ENCODE measurements at regions not wholly inside any gene's neighbourhood (a gene's known extent, or its start where the extent isn't known, plus 50 kb on each side); places are given as distances from the start of the nearest gene placed in this dataset. TPM values are rescaled to one million over a fixed set of nuclear protein-coding genes. Genes with fewer than 3 reads are reported as not detected.
A peak's percentile ranks its signal among the peaks of the same experiment; 100 is the strongest.

GRCh38 chr5:24367216-24367615 is 277.6 kb downstream of the CDH10 start:
- no peak for DNase-seq (ENCODE audit: low read depth)

- DNase-seq (ENCODE audit: low read depth), result no peak
These were observed 276.7 kb downstream of the CDH10 start for GRCh38 chr5:24368115-24368514.

- no peak for DNase-seq (ENCODE audit: low read depth)
These were observed 268.6 kb downstream of the CDH10 start for GRCh38 chr5:24376210-24376609.

GRCh38 chr5:24376616-24377015 is 268.2 kb downstream of the CDH10 start:
- DNase-seq (ENCODE audit: low read depth), result no peak

GRCh38 chr5:24381861-24382489 is 262.8 kb downstream of the CDH10 start:
- DNase-seq (ENCODE audit: low read depth), result no peak

- no peak for DNase-seq (ENCODE audit: low read depth)
These were observed 259.7 kb downstream of the CDH10 start for GRCh38 chr5:24385070-24385469.

GRCh38 chr5:24385617-24386016 is 259.2 kb downstream of the CDH10 start:
- no peak for DNase-seq (ENCODE audit: low read depth)

- no peak for DNase-seq (ENCODE audit: low read depth)
These were observed 256.3 kb downstream of the CDH10 start for GRCh38 chr5:24388448-24388847.

- peak; percentile 69 for DNase-seq (ENCODE audit: low read depth)
These were observed 254.8 kb downstream of the CDH10 start for GRCh38 chr5:24389968-24390367.

- DNase-seq (ENCODE audit: low read depth), result no peak
These were observed 253.0 kb downstream of the CDH10 start for GRCh38 chr5:24391816-24392215.

GRCh38 chr5:24397601-24398000 is 247.2 kb downstream of the CDH10 start:
- DNase-seq (ENCODE audit: low read depth), result no peak

GRCh38 chr5:24401773-24402172 is 243.0 kb downstream of the CDH10 start:
- peak; percentile 67 for DNase-seq (ENCODE audit: low read depth)

- no peak for DNase-seq (ENCODE audit: low read depth)
These were observed 237.3 kb downstream of the CDH10 start for GRCh38 chr5:24407466-24407865.

GRCh38 chr5:24428345-24428744 is 216.4 kb downstream of the CDH10 start:
- DNase-seq (ENCODE audit: low read depth), result no peak

- no peak for DNase-seq (ENCODE audit: low read depth)
These were observed 211.2 kb downstream of the CDH10 start for GRCh38 chr5:24433555-24433954.

Small RNA genes lying in the stretch of these regions (small RNA-seq; reads per million reads assigned to genes)
- not detected for gene AC026784.1
- not detected for gene RF00019
- gene RF00561, result not detected

Data from HT1080 (cell line).